ENCODE measurements at regions not wholly inside any gene's neighbourhood (a gene's known extent, or its start where the extent isn't known, plus 50 kb on each side); places are given as distances from the start of the nearest gene placed in this dataset.
"Not testable (repeated sequence)": the region's sequence is repeated elsewhere in the genome, so short reads cannot be mapped to it uniquely, and the experiment has no call there.

DNA sequence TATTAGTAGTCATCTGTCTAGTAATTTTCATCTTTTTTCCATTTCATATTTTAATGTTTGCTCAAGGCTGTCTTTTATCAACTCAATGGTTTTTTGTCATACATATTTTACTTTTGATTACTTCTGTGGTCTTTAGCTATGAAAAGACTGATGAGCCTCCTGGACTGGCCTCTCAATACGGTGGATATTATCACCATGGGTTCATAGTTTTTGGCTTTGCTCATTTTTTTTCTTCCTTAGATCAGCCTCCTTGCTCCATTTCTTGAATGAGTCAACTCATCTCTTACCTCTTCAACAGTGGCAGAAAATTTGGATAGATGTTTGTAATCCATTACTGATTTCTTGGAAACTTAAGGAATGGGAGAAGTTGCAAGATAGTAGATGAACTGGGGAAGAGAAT lies 80.1 kb upstream of the ELOVL5 start:
- ChIA-PET CTCF (interaction anchor here (0.9 to 4.0 kb wide), 6 partner anchors 10 to 258 kb away, joined by 3 to 19 read pairs (median 6); no protein-coding TSS in a partner anchor), POLR2A (no interaction called here)
- DNase-seq (ENCODE audit: extremely low spot score) = no peak
- no peak for TF ChIP-seq CTCF (IDR thresholded peaks at IDR 0.05; ENCODE audit: control extremely low read depth, extremely low read depth, low read depth, missing control alignments)

DNA sequence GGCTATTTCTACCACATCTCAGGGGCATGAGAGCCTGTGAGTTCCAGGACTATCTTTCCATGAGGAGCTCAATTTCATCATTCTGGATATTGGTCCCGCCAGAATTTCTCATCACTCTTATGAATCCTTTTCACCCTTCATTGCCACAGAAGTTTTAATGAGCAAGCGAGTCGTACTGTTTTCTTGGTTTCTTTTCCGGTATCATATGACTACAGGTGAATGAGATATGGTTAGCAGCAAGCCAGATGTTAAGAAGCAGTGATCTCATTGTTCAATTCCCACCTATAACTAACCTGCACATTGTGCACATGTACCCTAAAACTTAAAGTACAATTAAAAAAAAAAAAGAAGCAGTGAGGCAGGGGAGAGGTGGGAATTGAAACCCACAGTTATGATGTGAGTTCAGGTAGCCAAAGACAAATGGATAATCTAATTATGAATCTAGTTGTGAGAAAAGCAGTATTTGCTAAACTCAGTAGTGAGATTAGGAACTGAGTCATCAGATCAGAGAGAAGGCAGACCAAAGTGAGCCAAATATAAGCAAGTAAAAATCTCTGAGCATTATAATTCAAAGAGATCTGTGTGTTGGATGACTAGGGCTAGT lies 78.0 kb upstream of the ELOVL5 start:
- POLR2A ChIA-PET = no interaction called here
- no peak for TF ChIP-seq CTCF (IDR thresholded peaks at IDR 0.05; ENCODE audit: control extremely low read depth, extremely low read depth, low read depth, missing control alignments)
- CTCF ChIA-PET = interaction anchor here (0.8 to 4.0 kb wide), 12 partner anchors 13 to 292 kb away, joined by 3 to 19 read pairs (median 3); no protein-coding TSS in a partner anchor
- peak; percentile 40 for DNase-seq (ENCODE audit: extremely low spot score)

GRCh38 chr6:53426117-53426516 lies 77.4 kb upstream of the ELOVL5 start:
- ChIA-PET POLR2A (no interaction called here), CTCF (interaction anchor here (1.1 to 3.3 kb wide), 6 partner anchors 14 to 254 kb away, joined by 3 to 16 read pairs (median 3); no protein-coding TSS in a partner anchor)
- no peak for TF ChIP-seq CTCF (IDR thresholded peaks at IDR 0.05; ENCODE audit: control extremely low read depth, extremely low read depth, low read depth, missing control alignments)
- no peak for DNase-seq (ENCODE audit: extremely low spot score)

GRCh38 chr6:53424976-53425718 lies 76.4 kb upstream of the ELOVL5 start:
- POLR2A ChIA-PET = no interaction called here
- CTCF ChIA-PET = interaction anchor here (0.9 to 3.3 kb wide), 4 partner anchors 13 to 253 kb away, joined by 3 to 16 read pairs (median 6); no protein-coding TSS in a partner anchor
- no peak for DNase-seq (ENCODE audit: extremely low spot score)
- TF ChIP-seq CTCF (IDR thresholded peaks at IDR 0.05; ENCODE audit: control extremely low read depth, extremely low read depth, low read depth, missing control alignments) = no peak

DNA sequence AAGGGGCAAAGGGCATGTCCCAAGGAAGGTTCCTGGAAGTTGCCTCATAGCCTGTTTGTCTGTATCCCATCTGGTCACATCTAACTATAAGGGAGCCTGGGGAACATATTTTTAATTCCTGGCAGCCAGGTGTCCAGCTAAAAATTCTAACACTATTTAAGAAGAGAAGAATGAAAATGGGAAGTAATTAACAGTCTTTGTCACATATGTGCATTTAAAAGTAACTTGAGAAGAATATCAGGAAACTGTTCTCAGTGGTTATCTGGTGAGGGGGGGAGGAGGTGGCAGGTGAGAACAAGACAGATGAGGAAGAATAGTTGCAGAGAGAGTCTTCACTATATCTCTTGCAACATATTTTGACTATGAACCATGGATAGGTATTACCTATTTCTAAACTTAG lies 75.5 kb upstream of the ELOVL5 start:
- ChIA-PET CTCF (interaction anchor here (2.9 to 3.3 kb wide), 2 partner anchors 12 to 252 kb away, joined by 10 to 16 read pairs; no protein-coding TSS in a partner anchor), POLR2A (no interaction called here)
- TF ChIP-seq CTCF (IDR thresholded peaks at IDR 0.05; ENCODE audit: control extremely low read depth, extremely low read depth, low read depth, missing control alignments) = no peak
- no peak for DNase-seq (ENCODE audit: extremely low spot score)

GRCh38 chr6:53423560-53423959 lies 74.8 kb upstream of the ELOVL5 start:
- POLR2A ChIA-PET; DNase-seq (ENCODE audit: extremely low spot score): not testable (repeated sequence)
- CTCF ChIA-PET = interaction anchor here (2.9 kb wide), 1 partner anchor 251 kb away, joined by 10 read pairs; no protein-coding TSS in a partner anchor

DNA sequence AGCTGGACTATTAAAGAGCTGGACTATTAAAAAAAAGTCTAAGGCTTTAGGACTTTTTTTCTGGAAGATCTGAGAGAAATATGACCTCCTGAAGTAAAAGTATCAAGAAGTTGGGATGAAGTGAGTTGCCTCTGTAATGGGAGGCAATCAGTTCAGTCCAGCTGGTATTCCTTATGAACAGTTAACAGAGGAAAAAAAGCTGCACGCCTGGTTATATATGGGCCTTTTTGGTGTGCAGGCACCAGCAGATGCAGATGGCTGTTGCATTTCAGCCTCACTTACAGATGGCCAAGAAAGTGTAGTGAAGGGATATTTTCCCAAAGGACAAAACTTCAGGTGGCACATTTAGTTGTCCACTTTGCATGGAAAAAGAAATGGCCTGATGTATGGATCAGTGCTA lies 70.3 kb upstream of the ELOVL5 start:
- CTCF ChIA-PET = interaction anchor here (1.1 to 2.4 kb wide), 2 partner anchors 10 to 246 kb away, joined by 4 to 7 read pairs; no protein-coding TSS in a partner anchor
- POLR2A ChIA-PET = no interaction called here
- TF ChIP-seq CTCF (IDR thresholded peaks at IDR 0.05; ENCODE audit: control extremely low read depth, extremely low read depth, low read depth, missing control alignments) = no peak
- DNase-seq (ENCODE audit: extremely low spot score) = no peak
